GM23338 (cell line): ENCODE measurements at regions not wholly inside any gene's neighbourhood (a gene's known extent, or its start where the extent isn't known, plus 50 kb on each side); places are given as distances from the start of the nearest gene placed in this dataset.
"Not testable (repeated sequence)": the region's sequence is repeated elsewhere in the genome, so short reads cannot be mapped to it uniquely, and the experiment has no call there.

Experiments used
- CREB1 ChIP-seq: fragments of 250-450 bp; sonication (Bioruptor Pico); IDR thresholded peaks from 2 replicates; pipeline ENCODE4 v1.5.0; 2020; ENCODE audit warnings: low read depth, mild to moderate bottlenecking, moderate library complexity
- EZH2 ChIP-seq: fragments of 200-600 bp; sonication (generic); IDR thresholded peaks from one replicate; pipeline ENCODE4 v1.8.0; 2017; ENCODE audit warnings: antibody characterized with exemption, mild to moderate bottlenecking, low read depth; ENCODE audit not compliant: unreplicated experiment
- EZH2phosphoT487 ChIP-seq: fragments of 200-600 bp; sonication (generic); IDR thresholded peaks from one replicate; pipeline ENCODE4 v1.8.1; 2018; ENCODE audit warnings: antibody characterized with exemption; ENCODE audit not compliant: unreplicated experiment
- JUNB ChIP-seq: IDR thresholded peaks from one replicate; pipeline ENCODE4 v1.6.1; 2016; ENCODE audit warnings: antibody characterized with exemption; ENCODE audit not compliant: unreplicated experiment
- POLR2AphosphoS5 ChIP-seq: IDR thresholded peaks from 2 replicates; pipeline ENCODE4 v1.6.1; 2016; ENCODE audit warnings: antibody characterized with exemption, low read depth
- TF ChIP-seq, protein P1 (sequence below), 2 experiments: fragments of 200-600 bp in 1 of 2; sonication (generic) in 1 of 2; conservative IDR thresholded peaks; 2 replicates each; pipeline versions ENCODE4 v1.5.1 to v1.6.1; 2016 to 2017; ENCODE audit warnings: antibody characterized with exemption in 2 of 2, low read depth in 2 of 2, mild to moderate bottlenecking in 2 of 2, moderate library complexity in 1 of 2
- TF ChIP-seq, protein P2 (sequence below): IDR thresholded peaks from one replicate; pipeline ENCODE4 v1.6.1; 2018; ENCODE audit warnings: antibody characterized with exemption; ENCODE audit not compliant: unreplicated experiment

DNA sequence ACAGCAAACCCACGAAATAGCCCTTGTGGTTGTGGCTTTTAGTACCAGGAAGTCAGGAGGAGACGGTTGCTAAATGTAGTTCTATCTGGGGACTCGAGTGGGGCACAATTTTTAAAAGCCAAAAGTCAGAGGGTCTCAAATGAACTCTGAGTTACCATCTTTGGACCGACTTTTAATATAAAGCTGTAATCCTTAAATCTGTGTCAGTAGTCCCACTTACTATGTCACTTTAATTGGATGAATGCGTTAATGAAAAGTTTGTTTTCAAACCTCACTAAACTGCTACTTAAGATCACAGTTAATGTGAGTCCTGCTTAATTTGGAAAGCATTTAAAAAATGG is 162.3 kb downstream of the KBTBD2 start:
- TF ChIP-seq, protein P1, sequence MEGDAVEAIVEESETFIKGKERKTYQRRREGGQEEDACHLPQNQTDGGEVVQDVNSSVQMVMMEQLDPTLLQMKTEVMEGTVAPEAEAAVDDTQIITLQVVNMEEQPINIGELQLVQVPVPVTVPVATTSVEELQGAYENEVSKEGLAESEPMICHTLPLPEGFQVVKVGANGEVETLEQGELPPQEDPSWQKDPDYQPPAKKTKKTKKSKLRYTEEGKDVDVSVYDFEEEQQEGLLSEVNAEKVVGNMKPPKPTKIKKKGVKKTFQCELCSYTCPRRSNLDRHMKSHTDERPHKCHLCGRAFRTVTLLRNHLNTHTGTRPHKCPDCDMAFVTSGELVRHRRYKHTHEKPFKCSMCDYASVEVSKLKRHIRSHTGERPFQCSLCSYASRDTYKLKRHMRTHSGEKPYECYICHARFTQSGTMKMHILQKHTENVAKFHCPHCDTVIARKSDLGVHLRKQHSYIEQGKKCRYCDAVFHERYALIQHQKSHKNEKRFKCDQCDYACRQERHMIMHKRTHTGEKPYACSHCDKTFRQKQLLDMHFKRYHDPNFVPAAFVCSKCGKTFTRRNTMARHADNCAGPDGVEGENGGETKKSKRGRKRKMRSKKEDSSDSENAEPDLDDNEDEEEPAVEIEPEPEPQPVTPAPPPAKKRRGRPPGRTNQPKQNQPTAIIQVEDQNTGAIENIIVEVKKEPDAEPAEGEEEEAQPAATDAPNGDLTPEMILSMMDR (conservative IDR thresholded peaks at IDR 0.05; ENCODE audit: low read depth in 2 of 2), result not testable (repeated sequence)
- TF ChIP-seq EZH2; POLR2AphosphoS5; EZH2phosphoT487; JUNB; CREB1 (CRISPR knock-in tag): not testable (repeated sequence)
- TF ChIP-seq, protein P2, sequence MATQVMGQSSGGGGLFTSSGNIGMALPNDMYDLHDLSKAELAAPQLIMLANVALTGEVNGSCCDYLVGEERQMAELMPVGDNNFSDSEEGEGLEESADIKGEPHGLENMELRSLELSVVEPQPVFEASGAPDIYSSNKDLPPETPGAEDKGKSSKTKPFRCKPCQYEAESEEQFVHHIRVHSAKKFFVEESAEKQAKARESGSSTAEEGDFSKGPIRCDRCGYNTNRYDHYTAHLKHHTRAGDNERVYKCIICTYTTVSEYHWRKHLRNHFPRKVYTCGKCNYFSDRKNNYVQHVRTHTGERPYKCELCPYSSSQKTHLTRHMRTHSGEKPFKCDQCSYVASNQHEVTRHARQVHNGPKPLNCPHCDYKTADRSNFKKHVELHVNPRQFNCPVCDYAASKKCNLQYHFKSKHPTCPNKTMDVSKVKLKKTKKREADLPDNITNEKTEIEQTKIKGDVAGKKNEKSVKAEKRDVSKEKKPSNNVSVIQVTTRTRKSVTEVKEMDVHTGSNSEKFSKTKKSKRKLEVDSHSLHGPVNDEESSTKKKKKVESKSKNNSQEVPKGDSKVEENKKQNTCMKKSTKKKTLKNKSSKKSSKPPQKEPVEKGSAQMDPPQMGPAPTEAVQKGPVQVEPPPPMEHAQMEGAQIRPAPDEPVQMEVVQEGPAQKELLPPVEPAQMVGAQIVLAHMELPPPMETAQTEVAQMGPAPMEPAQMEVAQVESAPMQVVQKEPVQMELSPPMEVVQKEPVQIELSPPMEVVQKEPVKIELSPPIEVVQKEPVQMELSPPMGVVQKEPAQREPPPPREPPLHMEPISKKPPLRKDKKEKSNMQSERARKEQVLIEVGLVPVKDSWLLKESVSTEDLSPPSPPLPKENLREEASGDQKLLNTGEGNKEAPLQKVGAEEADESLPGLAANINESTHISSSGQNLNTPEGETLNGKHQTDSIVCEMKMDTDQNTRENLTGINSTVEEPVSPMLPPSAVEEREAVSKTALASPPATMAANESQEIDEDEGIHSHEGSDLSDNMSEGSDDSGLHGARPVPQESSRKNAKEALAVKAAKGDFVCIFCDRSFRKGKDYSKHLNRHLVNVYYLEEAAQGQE, result not testable (repeated sequence)
